IMR-90 (cell line): ENCODE measurements at regions not wholly inside any gene's neighbourhood (a gene's known extent, or its start where the extent isn't known, plus 50 kb on each side); places are given as distances from the start of the nearest gene placed in this dataset.

Source experiments
- CTCF ChIP-seq: conservative IDR thresholded peaks from 2 replicates; pipeline ENCODE4 v1.5.1; 2012; ENCODE audit warnings: mild to moderate bottlenecking, low read depth, low read length, improper control_type of control experiment
- RAD21 ChIP-seq: IDR thresholded peaks from 2 replicates; pipeline ENCODE4 v1.6.1; 2012; ENCODE audit warnings: low read length, improper control_type of control experiment

GRCh38 chr6:4533576-4533975 lies 242.6 kb upstream of the CDYL start:
- TF ChIP-seq RAD21 = no peak
- TF ChIP-seq CTCF = no peak
